GM19238 (cell line): ENCODE measurements at regions not wholly inside any gene's neighbourhood (a gene's known extent, or its start where the extent isn't known, plus 50 kb on each side); places are given as distances from the start of the nearest gene placed in this dataset.

Source experiments
- DNase-seq: peaks from one replicate; pipeline ENCODE4 v3.0.0; 2011; ENCODE audit warnings: low spot score; ENCODE audit not compliant: insufficient read length

DNA sequence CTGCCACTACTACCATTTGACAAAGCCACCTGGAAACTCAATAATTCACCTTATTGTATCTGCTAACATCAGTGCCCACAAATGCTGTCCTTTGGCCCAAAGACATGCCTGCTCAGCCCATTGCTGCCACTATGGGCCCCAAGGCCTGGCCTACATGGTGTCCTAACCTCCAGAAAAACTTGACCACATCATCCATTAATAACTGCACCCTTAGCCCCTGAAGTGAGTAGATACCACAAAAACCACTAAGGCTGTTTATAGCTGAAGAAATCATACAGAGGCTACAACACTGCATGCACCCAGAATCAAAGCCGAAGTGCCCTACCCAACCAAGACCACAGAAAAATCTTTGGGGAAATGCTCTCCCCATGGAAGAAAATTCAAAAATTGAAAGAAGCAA lies 932.8 kb upstream of the SLITRK6 start:
- DNase-seq = no peak

DNA sequence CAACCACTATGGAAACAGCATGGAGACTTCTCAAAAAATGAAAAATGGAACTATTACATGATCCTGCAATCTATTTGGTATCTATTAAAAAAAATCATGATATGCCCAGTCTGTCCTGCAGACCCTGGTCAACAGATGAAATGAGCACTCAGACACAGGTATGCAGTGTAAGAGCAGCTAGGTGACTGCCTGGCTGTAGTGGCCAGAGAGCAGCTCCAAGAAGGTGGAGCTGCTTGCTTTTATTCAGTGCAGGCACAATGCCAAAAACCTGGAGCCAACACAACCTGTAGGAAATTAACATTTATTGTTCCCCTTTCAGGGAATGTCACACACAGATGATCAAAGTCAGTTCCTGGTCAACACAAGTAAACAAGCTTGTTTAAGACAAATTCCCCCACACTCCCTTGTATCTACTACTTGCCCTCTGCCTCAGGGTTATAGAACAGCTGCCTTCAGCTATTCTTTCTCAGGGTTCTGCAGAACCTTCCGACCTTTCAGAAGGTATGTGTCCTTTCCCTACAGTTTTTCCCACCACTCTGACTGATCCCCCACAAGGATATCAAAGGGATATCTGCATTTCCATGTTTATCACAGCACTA lies 933.7 kb upstream of the SLITRK5 start:
- DNase-seq = no peak

DNA sequence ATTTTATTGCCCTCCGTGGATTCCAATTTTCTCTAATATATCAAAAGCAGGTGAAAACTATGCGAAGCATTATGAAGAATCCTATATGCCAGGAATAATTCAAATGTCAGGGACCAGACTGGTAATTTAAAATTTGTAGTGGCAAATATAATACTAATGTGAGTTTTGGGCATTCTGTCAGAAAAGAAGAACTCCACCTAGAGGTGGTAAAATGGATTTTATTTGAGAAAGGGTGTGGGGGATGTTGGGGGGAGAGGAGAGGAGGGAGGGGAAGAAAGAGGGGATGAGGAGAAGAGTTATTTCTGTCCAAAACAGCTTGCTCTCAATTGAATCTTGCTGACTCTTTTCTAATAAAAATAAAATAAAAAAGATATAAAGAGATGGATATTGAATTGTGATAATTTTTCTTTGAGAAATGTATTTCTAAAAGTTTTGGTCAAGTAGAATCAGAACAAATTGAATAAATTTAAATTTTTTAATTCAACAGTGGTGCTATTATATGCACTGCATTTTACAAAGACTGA lies 929.3 kb upstream of the SLITRK5 start:
- DNase-seq = no peak

GRCh38 chr13:86757236-86757978 lies 913.8 kb upstream of the SLITRK5 start:
- no peak for DNase-seq

- no peak for DNase-seq
Observed at GRCh38 chr13:86758116-86758515, 913.1 kb upstream of the SLITRK5 start.

DNA sequence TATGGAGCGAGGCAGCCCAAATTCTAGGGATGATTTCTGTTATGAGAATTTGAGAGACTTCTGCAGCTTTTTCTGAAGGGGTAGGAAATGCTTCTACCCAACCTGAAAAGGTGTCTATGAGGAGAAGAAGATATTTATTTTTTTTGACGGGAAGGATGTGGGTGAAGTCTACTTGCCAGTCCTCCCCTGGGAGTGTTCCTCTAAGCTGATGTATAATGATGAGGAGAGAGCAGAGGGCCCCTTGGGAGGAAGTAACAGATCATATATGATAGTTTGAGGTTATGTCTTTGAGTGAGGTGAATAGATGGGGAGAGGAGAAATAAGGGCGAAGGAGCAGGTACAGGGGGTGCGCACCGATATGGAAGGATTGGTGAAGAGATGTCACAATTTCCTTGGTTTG lies 910.6 kb upstream of the SLITRK5 start:
- no peak for DNase-seq

GRCh38 chr13:86765462-86765861 lies 905.7 kb upstream of the SLITRK5 start:
- DNase-seq = no peak

DNA sequence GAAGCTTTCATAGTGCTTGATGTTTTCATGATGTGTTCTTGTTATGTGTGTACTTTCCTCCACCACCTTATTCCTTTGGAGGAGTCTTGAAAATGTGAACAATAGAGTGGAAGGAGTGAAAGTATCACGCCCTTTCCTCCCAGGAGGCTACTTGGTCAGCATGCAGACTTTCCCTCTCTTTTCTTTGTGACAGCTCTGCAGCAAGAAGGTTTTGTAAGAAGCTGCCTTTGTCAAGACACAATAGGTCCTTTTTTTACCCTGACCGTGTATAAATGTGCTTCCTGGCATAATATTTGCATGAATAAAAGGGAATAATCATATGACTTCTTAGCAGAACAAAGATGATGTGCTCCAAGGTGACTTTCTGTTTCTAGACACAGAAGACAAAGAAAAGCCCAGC lies 882.6 kb upstream of the SLITRK5 start:
- DNase-seq = no peak

DNA sequence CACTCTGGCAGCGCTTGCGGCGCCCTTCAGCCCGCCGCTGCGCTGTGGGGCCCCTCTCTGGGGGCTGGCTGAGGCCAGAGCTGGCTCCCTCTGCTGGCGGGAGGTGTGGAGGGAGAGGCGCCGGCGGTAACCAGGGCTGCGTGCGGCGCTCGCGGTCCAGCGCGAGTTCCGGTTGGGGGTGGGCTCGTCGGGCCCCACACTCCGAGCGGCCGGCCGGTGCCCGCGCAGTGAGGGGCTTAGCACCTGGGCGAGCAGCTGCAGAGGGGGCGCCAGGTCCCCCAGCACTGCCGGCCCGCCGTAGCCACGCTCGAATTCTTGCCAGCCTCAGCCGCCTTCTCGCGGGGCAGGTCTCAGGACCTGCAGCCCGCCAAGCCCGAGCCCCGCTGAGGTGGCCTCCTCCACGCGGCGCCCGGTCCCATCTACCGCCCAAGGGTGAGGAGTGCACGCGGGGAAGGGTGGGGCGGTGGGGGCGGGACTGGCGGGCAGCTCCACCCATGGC lies 879.0 kb upstream of the SLITRK5 start:
- DNase-seq = no peak

- no peak for DNase-seq
Observed at GRCh38 chr13:86795858-86796257, 875.3 kb upstream of the SLITRK5 start.

- no peak for DNase-seq
Observed at GRCh38 chr13:86810361-86810760, 860.8 kb upstream of the SLITRK5 start.

GRCh38 chr13:86813198-86813597 lies 858.0 kb upstream of the SLITRK5 start:
- no peak for DNase-seq

DNA sequence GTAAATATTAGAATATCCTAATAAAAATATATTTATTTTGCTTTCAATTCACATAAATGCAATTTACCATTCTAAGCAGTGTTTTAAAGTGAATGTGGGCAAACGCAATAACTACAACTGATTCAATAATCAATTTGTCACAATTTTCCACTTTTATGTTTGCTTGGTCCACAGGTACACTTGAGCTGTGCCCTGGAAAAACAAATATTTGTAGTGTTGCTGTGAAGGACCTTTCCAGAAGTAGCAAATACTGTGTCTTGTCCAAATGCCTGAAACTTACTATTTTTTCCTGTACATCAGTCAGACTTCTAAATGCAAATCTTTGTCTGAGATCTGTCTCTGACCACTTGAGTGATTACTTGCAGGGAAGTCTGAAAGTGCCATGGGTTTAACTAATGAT lies 845.8 kb upstream of the SLITRK5 start:
- no peak for DNase-seq

DNA sequence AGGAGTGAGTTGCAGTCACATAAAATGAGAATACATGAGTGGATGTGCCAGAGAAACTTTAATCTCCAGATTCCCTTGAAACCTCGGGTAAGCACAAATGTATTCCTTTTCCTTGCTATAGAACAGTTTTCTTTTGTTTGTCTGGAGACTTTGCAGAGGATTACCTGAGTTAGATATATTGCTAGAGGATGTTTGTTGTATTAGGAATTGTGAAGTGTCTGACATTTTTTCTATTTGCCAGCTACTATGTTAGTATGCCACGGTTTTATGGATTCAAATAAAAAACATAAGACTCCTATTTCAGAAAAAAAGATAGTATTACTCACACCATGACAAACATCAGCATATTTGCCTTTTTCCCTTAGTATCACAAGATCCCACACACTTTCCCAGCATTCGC lies 844.9 kb upstream of the SLITRK5 start:
- DNase-seq = no peak

DNA sequence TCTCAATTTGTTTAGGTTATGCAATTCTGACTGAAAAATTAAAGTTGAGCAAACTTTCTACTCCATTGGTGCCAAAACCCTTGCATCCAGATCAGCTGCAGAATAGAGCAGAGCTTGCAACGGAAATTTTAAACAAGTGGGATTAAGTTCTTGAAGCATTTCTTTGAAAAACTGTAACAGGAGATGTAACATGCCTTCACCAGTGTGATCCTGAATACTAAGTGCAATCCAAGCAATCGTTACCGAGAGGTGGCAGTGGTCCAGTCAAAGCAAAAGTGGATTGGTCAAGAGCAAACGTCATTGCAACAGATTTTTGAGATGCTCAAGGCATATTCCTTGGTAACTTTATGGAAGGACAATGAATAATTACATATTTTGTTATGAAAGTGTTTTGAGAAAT lies 841.1 kb upstream of the SLITRK5 start:
- no peak for DNase-seq

- DNase-seq = no peak
Observed at GRCh38 chr13:86831084-86831483, 840.1 kb upstream of the SLITRK5 start.

- no peak for DNase-seq
Observed at GRCh38 chr13:86838411-86839120, 832.6 kb upstream of the SLITRK5 start.

- no peak for DNase-seq
Observed at GRCh38 chr13:86839221-86839620, 832.0 kb upstream of the SLITRK5 start.

GRCh38 chr13:86840250-86841191 lies 830.6 kb upstream of the SLITRK5 start:
- no peak for DNase-seq

- no peak for DNase-seq
Observed at GRCh38 chr13:86841264-86841663, 829.9 kb upstream of the SLITRK5 start.

DNA sequence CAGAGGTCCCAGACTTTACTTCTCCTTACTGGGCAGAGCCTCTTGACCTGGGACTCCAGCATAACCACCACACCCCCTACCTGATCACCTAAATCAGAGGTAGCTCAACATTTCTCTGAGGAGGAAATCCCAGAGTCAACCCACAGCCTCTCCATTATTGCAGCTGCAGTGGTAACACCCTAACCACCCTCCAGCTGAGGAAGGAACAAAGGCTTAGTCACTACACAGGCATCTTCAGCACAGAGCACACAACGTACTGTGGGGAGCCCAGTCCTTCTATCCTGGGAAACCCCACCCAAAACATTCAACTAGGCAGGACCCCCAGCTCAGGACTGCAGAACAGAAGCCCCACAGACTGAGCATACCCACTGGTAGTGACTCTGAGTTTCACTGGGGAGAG lies 824.7 kb upstream of the SLITRK5 start:
- no peak for DNase-seq
